GM21576 (cell line): ENCODE measurements at regions not wholly inside any gene's neighbourhood (a gene's known extent, or its start where the extent isn't known, plus 50 kb on each side); places are given as distances from the start of the nearest gene placed in this dataset.

ENCODE experiments used
- ATAC-seq: cut with Tn5 transposase; IDR thresholded peaks from one replicate; pipeline ENCODE4 v1.9.1; 2021; ENCODE audit warnings: mild to moderate bottlenecking, moderate library complexity; ENCODE audit not compliant: unreplicated experiment

GRCh38 chr6:139509167-139509566 is 134.7 kb upstream of the CITED2 start:
- no peak for ATAC-seq

DNA sequence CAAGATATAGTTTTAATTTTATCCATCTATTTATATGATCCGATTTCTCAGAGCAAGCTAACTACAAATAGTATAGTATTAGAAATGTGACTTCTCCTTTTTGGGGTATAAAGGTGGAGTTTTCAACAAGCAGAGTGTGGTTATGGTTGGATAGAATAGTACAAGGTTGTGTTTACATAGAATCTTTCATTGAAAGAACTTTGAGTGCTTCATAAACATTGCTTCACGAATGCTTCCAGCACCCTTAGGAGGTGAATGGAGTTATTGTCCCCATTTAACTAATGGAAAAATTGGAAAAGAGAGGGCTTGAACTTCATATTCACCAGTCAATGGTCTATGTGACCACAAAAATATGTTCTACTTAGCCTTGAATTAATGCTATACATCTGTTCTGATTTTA is 134.1 kb upstream of the CITED2 start:
- no peak for ATAC-seq

GRCh38 chr6:139508023-139508422 is 133.6 kb upstream of the CITED2 start:
- no peak for ATAC-seq

DNA sequence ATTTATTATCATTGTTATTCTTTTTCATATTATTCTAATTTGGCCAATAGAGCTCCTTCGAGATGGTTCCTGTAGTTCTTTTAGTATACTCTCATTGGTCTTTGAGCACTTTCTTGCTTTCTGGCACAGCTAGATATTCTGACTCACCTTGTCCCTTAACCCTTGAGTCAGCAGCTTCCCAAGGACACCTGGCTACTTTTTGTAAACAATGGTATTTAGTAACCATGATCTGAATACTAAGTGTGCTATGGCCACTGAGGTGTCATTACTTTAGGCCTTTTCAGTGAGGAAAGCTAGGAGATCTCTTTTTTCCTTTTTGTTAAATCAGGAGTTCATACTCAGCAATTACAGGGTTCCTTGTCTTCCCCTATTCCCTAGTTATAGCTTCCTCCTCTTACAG is 126.5 kb upstream of the CITED2 start:
- no peak for ATAC-seq

GRCh38 chr6:139498715-139499114 is 124.3 kb upstream of the CITED2 start:
- ATAC-seq, result no peak

- ATAC-seq, result no peak
These were observed 123.0 kb upstream of the CITED2 start for GRCh38 chr6:139497345-139497961.

DNA sequence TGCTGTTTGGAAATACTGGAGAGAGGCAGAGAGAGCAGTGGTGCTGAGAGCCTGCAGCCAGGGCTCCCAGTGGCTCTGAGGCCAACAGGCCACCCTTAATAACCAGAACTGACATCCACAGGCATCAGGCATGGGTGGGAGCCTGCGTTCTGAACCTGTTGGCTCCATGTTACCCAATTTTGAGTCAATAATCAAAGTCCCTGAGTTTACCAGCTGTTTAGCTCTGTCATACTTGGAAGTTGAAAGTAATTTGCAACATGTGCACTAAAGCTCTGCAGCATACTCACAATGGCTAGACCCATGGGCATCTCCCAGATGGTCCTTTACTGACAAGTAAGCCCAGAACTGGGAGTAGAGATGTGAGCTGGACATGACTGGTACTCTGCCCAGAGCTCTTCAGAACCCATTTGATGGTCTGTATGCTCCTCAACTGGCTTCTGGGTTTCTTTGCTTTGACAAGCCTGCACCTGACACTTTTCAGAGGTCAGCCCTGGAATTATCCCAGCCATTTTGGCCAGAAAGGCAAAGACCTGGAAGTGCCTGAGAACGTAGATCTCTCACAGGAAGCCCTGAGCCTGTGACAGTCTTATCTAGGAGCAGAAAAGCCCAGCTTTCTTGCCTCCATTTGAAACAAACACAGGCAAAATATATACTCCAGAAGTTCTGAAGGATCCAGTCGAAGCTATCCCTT is 122.4 kb upstream of the CITED2 start:
- ATAC-seq, result no peak

- ATAC-seq, result no peak
These were observed 120.0 kb upstream of the CITED2 start for GRCh38 chr6:139494376-139494990.

- ATAC-seq, result no peak
These were observed 116.0 kb upstream of the CITED2 start for GRCh38 chr6:139490482-139490881.

DNA sequence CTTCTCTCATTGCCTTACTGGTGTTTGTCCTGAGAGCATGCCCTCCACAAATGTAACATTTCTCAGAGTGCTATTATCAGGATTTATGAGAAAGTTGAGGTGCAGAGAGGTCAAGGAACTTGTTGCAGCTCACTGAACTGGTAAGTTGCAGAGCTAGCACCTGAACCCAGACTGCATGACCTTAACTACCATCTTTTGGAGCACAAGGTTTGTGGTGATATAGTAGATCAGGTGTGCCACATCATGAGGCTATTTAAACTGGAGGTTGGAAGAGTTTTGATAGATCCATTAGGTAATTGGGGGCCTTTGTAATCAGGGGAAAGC is 112.0 kb upstream of the CITED2 start:
- no peak for ATAC-seq

DNA sequence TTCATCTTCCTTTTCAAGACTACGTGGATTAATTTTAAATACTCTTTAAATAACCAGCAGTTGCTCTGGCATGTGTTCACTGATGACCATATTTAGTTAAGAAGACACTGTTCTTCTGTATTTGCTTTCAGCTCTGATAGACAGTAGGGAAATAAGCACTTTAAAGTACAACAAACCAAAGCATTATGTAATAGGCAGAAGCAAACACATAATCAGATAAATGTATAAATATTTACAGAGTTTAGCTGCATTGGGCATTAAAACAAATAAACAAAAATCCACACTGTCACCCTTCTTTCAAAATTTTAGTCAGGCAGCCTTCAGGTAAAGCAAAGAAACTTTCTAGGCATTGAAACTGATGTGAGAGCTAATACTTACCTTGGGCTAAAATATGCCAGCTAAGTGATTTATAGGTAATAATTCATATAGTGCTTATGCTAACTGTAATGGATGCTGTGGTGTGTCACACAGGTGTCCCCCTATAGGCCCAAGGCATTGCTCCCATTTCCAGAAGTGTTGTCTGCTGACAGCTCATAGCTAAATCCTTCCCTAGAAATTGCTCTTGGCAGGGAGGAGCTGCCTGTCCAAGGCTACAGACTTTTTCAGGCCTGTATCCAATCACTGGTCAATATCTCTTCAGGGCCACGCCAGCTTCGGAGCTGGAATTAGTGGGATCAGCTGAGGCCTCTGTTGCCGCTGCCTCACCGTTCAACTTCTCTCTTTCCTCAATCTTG is 111.5 kb upstream of the CITED2 start:
- no peak for ATAC-seq

DNA sequence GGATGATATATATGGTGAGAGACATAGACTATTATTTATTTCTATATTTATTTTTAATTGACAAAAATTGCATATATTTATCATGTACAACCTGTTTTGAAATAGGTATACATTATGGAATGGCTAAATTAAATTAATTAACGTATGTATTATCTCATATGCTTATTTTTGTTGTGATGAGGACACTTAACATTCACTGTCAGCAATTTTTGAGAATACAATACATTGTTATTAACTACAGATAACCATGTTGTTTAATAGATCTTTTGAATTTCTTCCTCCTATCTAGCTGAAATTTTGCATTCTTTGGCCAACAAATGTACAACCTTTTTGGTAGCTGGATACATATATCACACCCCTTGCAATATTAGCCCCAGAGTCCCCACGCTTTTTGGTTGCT is 110.7 kb upstream of the CITED2 start:
- no peak for ATAC-seq

- no peak for ATAC-seq
These were observed 108.6 kb upstream of the CITED2 start for GRCh38 chr6:139483079-139483478.

- no peak for ATAC-seq
These were observed 107.8 kb upstream of the CITED2 start for GRCh38 chr6:139482287-139482686.

DNA sequence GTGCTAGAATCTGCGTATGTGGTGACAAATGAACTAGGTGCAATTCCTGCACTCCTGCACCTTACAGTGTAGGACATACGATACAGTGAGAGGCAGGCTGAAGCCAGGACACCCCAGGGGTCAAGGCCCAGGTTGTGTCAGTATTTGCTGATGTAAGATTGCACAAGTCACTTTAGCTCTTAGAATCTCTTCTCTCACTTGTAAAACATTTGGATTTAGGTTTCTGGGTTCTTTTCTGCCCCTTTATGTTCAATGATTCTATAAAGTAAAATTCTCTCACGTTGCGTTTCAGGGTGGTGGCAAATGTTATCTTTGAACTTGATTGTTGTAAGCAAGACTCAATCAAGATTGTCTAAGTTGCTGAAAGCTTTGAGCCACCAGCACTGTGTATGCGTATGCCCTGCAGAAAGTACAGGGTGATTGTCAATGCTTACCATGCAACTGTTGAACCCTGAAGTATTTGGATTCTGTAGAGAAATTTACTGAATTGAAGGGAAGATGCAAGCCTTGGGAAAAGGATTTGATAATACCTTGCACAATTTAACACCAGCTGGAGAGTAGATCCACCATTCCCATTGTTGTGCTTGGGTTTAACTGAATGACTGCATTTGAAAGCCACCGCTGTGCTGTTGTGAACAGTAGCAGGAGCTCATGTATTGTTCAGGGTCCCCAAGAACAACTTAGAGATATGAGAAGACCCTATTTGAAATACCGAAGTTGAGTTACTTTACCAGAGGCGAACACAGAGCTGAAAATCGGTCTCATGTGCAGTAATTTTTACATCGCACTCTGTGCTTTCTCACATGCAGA is 106.1 kb upstream of the CITED2 start:
- no peak for ATAC-seq

GRCh38 chr6:139479433-139480222 is 105.2 kb upstream of the CITED2 start:
- no peak for ATAC-seq

DNA sequence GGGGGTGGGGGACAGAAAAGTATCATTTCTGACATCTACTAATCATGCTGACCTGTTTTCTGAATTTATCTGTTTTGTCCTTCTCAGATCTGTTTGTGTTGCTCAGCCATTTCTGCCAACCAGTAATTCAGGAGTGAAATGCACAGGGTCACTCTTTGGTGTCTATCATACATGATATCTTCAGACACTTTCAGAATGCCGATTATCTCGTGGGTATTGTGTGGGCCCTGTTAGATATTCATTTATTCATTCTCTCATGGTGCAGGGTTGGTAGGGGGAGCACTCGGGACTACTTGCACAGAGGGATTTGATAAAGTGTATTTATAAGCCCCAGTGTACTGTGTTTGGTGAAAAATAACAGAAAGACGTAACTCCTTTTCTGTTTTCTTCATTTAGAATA is 101.2 kb upstream of the CITED2 start:
- no peak for ATAC-seq

GRCh38 chr6:139475241-139475640 is 100.8 kb upstream of the CITED2 start:
- ATAC-seq, result no peak

DNA sequence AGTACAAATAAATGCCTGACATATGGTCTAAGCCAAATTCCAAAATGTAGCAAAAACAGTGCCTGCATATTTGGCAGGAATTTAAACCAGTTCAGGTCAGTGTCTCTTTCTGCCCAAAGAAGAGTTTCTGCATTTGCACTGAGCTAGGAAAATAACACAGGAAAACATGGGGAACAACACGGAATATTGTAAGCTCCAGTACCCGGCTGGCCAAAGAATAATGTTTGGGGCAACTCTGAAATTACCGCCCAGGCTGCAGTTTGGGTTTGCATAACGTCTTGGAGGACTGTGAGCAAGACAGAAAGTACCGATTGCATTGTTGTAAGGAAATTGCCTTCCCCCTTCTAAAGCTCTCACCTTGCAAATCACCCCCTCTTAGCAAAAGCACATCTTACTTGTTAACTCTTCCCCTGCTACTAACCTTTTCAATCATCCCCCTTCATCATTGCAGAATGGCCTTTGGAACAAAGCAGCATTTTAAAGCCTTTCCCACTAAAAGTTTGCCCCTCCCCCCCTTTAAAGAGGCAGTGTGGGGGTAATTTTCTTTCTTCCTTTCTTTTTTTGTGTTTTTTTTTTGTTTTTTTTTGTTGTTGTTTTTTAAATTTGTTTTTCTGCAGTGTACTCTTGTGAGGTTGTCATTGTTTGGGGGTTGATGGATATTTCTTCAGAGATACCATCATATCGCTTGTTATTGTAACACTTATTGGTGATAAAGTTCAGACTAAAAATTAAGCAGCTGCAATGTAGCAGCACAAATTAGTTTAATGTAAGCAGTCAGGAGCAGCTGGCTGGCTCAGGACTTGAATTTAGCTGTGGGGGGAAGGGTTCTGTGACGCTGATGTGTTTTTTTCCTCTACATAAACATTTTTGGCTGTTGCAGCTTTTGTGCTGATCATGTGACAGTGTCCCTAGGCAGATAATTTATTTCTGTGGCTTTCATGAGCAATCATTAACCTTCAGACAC is 100.0 kb upstream of the CITED2 start:
- peak; percentile 83 for ATAC-seq
